Astrocyte (in vitro differentiated cells and primary cell): ENCODE measurements at regions not wholly inside any gene's neighbourhood (a gene's known extent, or its start where the extent isn't known, plus 50 kb on each side); places are given as distances from the start of the nearest gene placed in this dataset.

Experiments
- CTCF ChIP-seq: IDR thresholded peaks from 2 replicates; pipeline ENCODE4 v1.5.1; 2011; ENCODE audit warnings: low read depth, mild to moderate bottlenecking, inconsistent platforms, low read length, moderate library complexity; ENCODE audit not compliant: insufficient read depth
- EZH2 ChIP-seq: IDR thresholded peaks from 2 replicates; pipeline ENCODE4 v1.6.1; 2012; ENCODE audit warnings: mild to moderate bottlenecking, low read length, inconsistent platforms; ENCODE audit not compliant: insufficient read depth

- TF ChIP-seq CTCF (no peak), EZH2 (no peak)
Measured at GRCh38 chr1:87173231-87173630, 155.4 kb upstream of the LMO4 start.
